ENCODE measurements at regions not wholly inside any gene's neighbourhood (a gene's known extent, or its start where the extent isn't known, plus 50 kb on each side); places are given as distances from the start of the nearest gene placed in this dataset.

GRCh38 chr5:7068156-7068555 lies 327.8 kb upstream of the ADCY2 start:
- TF ChIP-seq EGR1 (IDR thresholded peaks at IDR 0.05; ENCODE audit: low read depth in 2 of 2) (no peak), CTCF (IDR thresholded peaks at IDR 0.05; ENCODE audit: low read depth, low read length, missing input control) (no peak)

Measured in liver (tissue), 3 donors.